OCI-M1 (cell line): ENCODE measurements at regions not wholly inside any gene's neighbourhood (a gene's known extent, or its start where the extent isn't known, plus 50 kb on each side); places are given as distances from the start of the nearest gene placed in this dataset.

ENCODE experiments used
- DNase-seq: peaks from one replicate; lab custom pipeline; 2025; lab: John Stamatoyannopoulos, UW

GRCh38 chr9:129264388-129264787 lies 86.3 kb upstream of the IER5L start:
- DNase-seq: no peak

GRCh38 chr9:129263836-129264235 lies 85.8 kb upstream of the IER5L start:
- no peak for DNase-seq

- no peak for DNase-seq
Measured at GRCh38 chr9:129262261-129262660, 84.2 kb upstream of the IER5L start.

GRCh38 chr9:129259375-129259774 lies 81.3 kb upstream of the IER5L start:
- DNase-seq: no peak

DNA sequence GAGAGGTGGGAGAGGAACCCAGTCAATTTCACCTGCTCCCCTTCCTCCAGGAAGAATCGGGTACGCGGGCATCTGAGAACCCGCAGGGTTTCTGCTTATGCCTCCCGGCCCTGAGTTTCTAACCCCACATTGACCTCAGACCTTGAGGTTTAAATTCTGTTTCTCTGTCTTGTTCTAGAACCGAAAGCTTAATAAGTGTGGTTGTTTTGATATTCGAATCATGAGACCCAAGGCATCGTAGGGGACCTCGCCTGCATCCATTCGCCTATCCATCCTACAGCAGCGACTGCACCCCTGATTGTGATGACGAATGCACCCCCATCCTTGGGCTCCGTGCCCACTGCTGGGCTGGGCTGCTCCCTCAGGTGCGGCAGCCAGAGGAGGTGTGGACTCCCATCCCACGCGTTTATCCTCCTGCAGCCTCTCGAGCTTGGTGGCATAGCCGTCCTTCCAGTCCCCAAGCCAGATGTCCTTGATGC lies 80.8 kb upstream of the IER5L start:
- no peak for DNase-seq

DNA sequence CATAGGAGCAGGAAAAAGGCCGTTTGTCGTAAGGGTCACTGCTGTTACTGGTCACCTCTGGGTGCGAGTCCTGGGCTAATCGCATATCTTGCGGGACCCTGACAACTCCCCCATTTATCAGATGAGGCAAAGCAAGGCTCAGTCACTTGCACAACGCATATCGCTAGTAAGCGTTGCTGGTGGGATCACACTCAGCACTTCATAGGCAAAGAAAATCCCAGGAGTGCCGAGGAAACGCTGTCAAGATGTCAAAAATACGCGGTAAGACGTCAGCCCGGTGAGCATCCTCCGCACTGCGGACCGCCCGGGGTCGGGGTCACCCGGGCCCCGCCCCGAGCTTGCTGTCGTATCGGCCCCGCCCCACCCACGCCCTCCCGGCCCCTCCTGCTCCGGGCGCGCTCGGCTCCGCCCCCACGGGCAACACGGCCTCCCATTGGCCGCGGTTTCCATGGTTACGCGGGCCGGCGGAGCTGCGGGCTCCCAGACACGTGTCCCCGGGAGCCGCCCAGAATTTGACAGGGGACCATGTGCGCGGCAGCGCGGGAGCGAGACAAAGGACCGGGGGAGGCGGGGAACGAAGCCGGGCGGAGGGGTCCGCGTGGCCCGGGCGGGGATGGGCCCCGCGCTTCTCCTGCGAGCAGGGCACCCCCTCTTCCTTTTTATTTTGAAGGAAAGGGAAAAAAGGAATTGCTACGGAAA lies 80.2 kb upstream of the IER5L start:
- no peak for DNase-seq

DNA sequence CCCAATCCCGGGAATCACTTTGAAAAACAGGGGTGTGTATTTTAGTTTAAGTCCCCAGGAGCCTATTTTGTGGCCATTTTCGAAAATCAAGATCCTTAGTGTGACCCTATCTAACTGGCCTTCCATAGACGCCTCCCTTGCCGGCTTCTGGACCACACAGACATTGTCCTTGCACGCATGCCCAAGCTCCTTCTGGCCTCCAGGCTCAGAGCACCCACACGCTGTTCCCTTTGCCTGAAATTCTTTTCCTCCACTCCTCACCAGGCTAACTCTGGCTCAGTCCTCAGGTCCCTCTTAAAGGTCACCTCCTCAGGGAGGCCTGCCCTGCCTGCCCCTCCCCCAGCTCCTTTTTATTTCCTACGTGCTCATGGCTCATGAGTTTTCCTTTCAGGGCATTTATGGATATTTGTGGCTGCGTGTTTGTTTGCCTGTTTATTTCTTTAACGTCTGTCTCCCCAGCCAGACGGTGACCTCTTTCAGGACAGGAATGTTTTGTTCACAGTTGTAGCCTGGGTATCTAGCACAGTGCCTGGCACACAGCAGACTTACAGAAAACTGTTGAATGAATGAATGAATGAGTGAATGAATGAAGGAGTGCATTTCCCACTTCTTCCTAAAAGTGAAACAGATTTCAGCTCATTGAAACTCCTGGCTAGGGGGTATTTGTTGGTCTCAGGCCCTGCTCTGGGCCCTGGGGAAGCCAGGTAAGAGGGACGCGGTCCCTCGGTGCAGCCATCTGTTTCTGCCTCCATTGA lies 79.1 kb upstream of the IER5L start:
- DNase-seq: no peak

GRCh38 chr9:129254566-129255287 lies 76.7 kb upstream of the IER5L start:
- no peak for DNase-seq

DNA sequence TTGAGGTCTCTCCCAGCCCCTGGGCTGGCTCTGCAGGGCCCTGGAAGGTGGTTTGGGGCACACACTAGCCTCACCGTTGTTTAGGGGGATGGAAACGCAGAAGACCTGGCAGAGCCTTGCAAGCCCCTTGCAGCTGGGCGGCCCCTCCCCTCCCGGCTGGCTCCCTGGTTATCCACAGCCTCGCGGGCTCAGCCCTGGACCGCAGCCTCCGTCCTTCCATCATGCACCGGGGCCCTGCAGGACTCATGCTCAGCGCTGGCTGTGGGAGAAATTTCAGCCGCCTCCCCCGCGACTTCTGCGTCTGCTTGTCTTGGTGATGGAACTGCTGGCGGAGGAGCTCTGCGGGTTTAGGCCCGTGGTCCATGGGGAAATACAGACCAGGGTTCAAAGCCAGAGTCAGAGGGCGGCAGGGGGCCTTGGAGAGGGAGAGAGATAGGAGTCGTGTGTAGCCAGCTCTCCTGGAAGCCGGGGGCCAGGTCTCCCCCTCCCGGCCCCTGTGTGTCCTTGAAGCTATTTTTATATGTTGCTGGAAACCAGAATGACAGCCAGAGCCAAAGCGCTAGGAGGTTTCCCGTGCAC lies 75.8 kb upstream of the IER5L start:
- DNase-seq: no peak

DNA sequence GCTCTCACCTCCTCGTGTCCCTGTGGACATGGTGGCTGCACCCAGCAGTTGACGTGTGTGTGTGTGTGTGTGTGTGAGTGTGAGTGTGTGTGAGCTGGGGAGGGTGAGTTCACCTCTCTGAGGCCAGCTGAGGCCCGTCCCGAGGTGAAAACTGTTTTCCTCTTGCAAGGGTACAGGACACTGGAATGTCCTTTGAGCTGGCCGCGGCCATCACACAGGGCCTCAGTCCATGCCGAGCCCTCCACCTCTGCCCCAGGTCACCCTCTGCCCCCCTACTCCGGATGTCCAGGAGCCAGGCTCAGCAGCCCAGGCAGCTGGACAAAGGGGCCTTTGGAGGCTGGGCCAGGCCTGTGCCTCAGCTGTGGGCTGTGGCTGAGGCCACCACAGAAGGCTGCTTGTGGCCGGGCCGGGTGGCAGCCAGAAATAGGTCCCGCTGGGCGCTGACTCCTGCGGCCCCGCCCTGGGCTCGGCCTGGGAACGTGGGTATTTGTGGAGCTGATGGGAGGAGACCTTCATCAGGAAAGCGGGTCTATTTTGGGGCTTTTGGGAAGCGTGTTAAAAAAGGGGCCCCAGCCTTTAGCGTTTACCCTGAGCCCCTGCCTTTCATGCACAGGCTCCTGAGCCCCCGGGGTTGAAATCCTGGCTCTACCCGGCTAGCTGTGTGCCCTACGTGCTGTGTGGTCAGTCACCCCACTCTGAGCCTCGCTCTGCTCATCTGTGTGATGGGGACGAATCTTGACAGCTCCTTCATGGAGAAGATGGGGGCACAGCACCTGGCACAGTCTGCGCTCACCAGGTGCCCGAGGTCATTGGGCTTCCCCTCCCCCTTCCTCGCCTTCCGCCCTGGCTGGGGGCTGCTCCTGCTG lies 75.1 kb upstream of the IER5L start:
- DNase-seq: no peak

GRCh38 chr9:129250786-129251185 lies 72.7 kb upstream of the IER5L start:
- no peak for DNase-seq

DNA sequence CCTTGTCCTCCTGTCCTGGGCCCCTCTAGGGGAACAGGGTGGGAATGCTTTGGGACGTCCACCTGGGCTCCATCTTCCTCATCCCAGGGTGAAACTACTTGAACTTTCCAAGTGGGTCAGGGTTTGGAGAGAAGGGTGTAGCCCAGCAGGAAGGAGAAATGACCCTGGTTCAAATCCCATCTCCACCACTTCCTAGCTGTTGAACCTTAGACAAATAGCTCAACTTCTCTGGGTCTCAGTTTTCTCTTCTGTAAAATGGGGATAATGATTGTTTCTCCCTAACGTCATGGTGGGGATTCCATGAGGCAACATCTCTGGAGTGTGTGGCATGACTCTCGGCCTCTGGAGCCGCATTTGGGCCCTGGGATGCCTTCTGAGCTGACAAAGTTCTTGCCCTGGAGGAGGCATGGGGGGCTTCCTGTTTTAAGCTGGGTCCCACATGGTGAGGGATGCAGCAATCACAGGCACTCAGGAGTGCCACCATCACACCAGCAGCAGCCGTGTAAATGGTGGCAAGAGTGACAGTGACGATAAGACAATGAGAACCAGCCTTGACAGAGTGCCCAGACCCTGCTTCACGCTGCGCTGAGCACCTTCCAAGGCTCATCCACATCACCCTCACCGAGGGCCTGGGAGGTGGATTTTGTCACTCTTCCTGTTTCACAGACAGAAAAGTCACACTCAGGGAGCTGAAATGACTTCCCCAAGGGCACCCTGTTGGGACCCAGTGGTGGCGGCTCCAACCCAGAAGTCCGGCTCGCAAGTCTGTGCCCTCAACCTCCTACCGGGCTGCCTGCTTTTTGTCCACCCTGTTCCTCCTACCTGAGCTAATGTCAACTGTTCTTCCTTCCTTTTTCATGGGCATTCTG lies 69.5 kb upstream of the IER5L start:
- DNase-seq: no peak

- no peak for DNase-seq
Measured at GRCh38 chr9:129245276-129245675, 67.2 kb upstream of the IER5L start.

DNA sequence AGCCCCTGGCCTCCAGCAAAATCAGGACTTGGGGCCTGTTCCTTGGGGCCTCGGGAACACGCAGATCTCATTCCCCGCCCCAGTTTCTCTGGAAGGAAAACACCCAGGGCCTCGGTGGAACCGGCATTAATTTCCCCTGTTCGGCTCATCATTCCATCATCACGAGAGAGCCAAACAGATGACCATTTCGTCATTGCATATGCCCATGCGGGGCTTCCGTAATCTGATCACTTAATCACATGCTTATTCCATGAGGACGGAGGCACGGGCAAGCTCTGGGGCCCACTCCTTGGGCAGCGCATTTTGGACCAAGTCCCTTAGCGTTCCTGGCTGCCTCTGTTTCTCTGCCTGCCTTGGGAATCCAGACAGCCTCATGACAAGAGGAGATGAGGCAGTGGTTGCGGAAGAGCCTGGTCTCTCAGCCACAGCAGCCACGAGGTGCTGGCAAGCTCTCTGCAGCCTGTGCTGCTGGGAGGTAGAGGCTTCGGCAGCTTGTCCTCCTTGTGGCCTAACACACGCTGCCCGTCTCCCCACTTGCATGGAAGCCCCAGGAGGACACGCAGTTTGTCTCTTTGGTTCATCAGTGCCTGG lies 65.0 kb upstream of the IER5L start:
- no peak for DNase-seq

GRCh38 chr9:129242191-129242941 lies 64.3 kb upstream of the IER5L start:
- no peak for DNase-seq

DNA sequence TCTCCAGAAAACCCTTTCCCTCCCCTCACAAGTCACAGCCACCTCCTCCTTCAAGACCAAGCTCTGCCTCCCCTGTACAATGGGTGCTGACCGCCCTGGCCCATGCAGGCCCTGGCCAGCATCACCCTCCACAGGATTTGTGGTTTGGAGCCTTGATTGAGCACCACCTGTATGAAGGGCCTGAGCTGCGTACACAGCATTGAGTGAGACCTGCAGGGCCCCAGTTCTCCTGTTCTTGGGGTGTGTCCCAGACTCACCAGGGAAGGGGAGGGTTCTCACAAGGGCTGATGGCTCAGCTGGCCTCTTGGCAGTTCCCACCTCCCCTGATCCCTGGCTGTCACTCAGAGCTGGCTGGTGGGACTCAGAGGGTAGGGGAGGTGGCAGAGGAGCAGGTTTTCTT lies 63.7 kb upstream of the IER5L start:
- DNase-seq: no peak

- no peak for DNase-seq
Measured at GRCh38 chr9:129240581-129241211, 62.6 kb upstream of the IER5L start.

- no peak for DNase-seq
Measured at GRCh38 chr9:129239946-129240490, 62.0 kb upstream of the IER5L start.

- no peak for DNase-seq
Measured at GRCh38 chr9:129237803-129238202, 59.7 kb upstream of the IER5L start.
